Activated B cell treated with CpG ODN at 0.5 μM for 24 hours (primary cell): ENCODE measurements at regions not wholly inside any gene's neighbourhood (a gene's known extent, or its start where the extent isn't known, plus 50 kb on each side); places are given as distances from the start of the nearest gene placed in this dataset.

ENCODE experiments used
- ATAC-seq: fragments of 200-7000 bp; cut with Tn5 transposase; one replicate; pipeline ENCODE4 v1.10.0; 2021; ENCODE audit warnings: low read depth, mild to moderate bottlenecking, moderate library complexity
- CTCF ChIA-PET: fragments of 350-600 bp; sonication (Branson Sonifier 250); formaldehyde crosslinking; loops from one replicate; lab custom pipeline; 2021; ENCODE audit warnings: antibody characterized with exemption; lab: Charles Lee
- POLR2A ChIA-PET: fragments of 350-600 bp; sonication (Branson Sonifier 250); formaldehyde crosslinking; loops from one replicate; lab custom pipeline; 2021; ENCODE audit warnings: antibody characterized with exemption; lab: Charles Lee
- DNase-seq: peaks from one replicate; pipeline ENCODE4 v3.0.0; 2022
- H3K27ac Mint-ChIP-seq: one replicate; pipeline ENCODE4 v1.8.0; 2020; ENCODE audit warnings: mixed read lengths
- H3K27me3 Mint-ChIP-seq: one replicate; pipeline ENCODE4 v1.8.0; 2021; ENCODE audit warnings: mixed read lengths
- H3K36me3 Mint-ChIP-seq: one replicate; pipeline ENCODE4 v1.8.0; 2021; ENCODE audit warnings: low read depth, mixed read lengths
- H3K4me1 Mint-ChIP-seq: one replicate; pipeline ENCODE4 v1.8.0; 2021; ENCODE audit warnings: mixed read lengths
- H3K4me3 Mint-ChIP-seq: one replicate; pipeline ENCODE4 v1.8.0; 2020; ENCODE audit warnings: mild to moderate bottlenecking, mixed read lengths
- H3K9me3 Mint-ChIP-seq: one replicate; pipeline ENCODE4 v1.8.0; 2020; ENCODE audit warnings: mixed read lengths
- intact Hi-C: fragments of 100-400 bp; cut with micrococcal nuclease; formaldehyde crosslinking; loops from one replicate; pipeline ENCODE4 v1.15.1; 2024
- TF ChIP-seq, protein P1 (sequence below): fragments of 200-600 bp; IDR thresholded peaks from one replicate; pipeline ENCODE4 v1.8.0; 2022; ENCODE audit warnings: antibody characterized with exemption, mild to moderate bottlenecking

- Mint-ChIP-seq H3K4me3 (no peak overlapping the region), H3K4me1 (peaks cover 6% of the 10 kb centered on the region), H3K9me3 (no peaks in the 10 kb centered on the region), H3K36me3 (no peaks in the 10 kb centered on the region), H3K27ac (no peak overlapping the region), H3K27me3 (peaks cover 3% of the 10 kb centered on the region)
- POLR2A ChIA-PET, result no interaction called here
- CTCF ChIA-PET, result no interaction called here
- ATAC-seq, result no peak
- intact Hi-C loops, result no loop called here
- TF ChIP-seq, protein P1, sequence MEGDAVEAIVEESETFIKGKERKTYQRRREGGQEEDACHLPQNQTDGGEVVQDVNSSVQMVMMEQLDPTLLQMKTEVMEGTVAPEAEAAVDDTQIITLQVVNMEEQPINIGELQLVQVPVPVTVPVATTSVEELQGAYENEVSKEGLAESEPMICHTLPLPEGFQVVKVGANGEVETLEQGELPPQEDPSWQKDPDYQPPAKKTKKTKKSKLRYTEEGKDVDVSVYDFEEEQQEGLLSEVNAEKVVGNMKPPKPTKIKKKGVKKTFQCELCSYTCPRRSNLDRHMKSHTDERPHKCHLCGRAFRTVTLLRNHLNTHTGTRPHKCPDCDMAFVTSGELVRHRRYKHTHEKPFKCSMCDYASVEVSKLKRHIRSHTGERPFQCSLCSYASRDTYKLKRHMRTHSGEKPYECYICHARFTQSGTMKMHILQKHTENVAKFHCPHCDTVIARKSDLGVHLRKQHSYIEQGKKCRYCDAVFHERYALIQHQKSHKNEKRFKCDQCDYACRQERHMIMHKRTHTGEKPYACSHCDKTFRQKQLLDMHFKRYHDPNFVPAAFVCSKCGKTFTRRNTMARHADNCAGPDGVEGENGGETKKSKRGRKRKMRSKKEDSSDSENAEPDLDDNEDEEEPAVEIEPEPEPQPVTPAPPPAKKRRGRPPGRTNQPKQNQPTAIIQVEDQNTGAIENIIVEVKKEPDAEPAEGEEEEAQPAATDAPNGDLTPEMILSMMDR, result no peak
- no peak for DNase-seq
Observed at GRCh38 chr9:115232181-115232774, 114.3 kb upstream of the TNC start.

DNA sequence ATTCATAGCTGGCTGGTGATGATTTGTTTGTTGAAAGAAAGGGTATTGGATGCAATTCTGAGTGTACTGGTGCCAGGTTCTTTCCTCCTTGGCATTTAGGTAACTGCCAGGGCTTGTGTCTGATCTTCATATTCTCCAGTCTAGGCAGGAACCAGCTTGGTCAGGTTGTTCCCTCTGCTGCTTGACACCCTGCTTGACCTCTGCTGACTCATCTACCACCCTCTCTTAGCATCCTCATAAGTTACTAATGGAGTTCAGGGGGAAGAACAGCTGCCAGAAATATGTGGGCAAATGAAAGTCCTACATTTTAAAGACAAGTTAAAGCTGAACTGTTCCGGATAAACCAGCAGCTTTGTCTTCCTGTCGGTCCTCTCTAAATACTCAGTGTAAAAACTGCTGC lies 116.1 kb upstream of the TNC start:
- H3K36me3 Mint-ChIP-seq, result no peaks in the 10 kb centered on the region
- peaks cover 6% of the 10 kb centered on the region for H3K4me1 Mint-ChIP-seq
- CTCF ChIA-PET, result interaction anchor here (1.1 kb wide), 1 partner anchor 93 kb away, joined by 3 read pairs; no protein-coding TSS in a partner anchor
- DNase-seq, result no peak
- H3K27ac Mint-ChIP-seq, result no peak overlapping the region
- intact Hi-C loops, result no loop called here
- peaks cover 3% of the 10 kb centered on the region for H3K27me3 Mint-ChIP-seq
- TF ChIP-seq, protein P1, result no peak
- POLR2A ChIA-PET, result no interaction called here
- H3K4me3 Mint-ChIP-seq, result no peak overlapping the region
- no peaks in the 10 kb centered on the region for H3K9me3 Mint-ChIP-seq
- ATAC-seq, result no peak

- intact Hi-C loops, result no loop called here
- no peak overlapping the region for H3K27ac Mint-ChIP-seq
- ChIA-PET POLR2A (interaction anchor here (0.7 kb wide), 1 partner anchor 289 kb away, joined by 3 read pairs; no protein-coding TSS in a partner anchor), CTCF (no interaction called here)
- DNase-seq (no peak), ATAC-seq (no peak)
- H3K36me3 Mint-ChIP-seq, result no peaks in the 10 kb centered on the region
- TF ChIP-seq, protein P1, result no peak
- H3K27me3 Mint-ChIP-seq, result peaks cover 2% of the 10 kb centered on the region
- no peaks in the 10 kb centered on the region for H3K9me3 Mint-ChIP-seq
- peaks cover 6% of the 10 kb centered on the region for H3K4me1 Mint-ChIP-seq
- no peak overlapping the region for H3K4me3 Mint-ChIP-seq
Observed at GRCh38 chr9:115235221-115235620, 117.3 kb upstream of the TNC start.

DNA sequence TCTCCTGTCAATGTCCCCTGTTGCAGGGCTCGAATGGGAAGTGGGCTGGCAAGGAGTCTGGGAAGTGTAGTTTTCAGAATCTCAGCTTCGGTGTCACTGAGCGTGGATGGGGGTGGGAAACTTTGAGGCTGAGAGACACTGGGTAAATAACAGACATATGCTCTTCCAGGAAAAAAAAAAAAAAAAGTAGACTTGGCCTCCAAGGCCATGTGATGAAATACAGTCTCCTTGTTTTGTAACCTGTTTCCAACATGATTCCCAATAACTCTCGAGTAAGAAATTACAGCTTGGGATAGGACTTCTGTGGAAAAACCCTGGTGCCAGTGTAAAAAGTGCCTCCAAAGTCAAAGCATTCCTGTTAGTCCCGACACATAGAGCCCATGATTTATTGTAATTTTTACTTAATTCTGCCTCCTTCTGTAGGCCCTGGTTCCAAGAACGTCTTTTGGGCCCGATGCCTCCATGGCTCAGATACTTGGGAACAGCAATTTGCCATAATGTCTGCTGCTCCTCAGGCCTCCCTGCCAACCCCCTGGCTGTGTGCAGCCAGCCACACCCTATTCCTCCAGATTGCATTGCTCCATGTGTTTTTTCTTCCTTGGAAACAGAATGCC lies 119.5 kb upstream of the TNC start:
- ChIA-PET CTCF (no interaction called here), POLR2A (no interaction called here)
- Mint-ChIP-seq H3K36me3 (no peaks in the 10 kb centered on the region), H3K27me3 (peaks cover 2% of the 10 kb centered on the region), H3K27ac (no peak overlapping the region), H3K4me1 (peaks cover under 1% of the 10 kb centered on the region), H3K4me3 (no peak overlapping the region), H3K9me3 (no peaks in the 10 kb centered on the region)
- intact Hi-C loops, result no loop called here
- TF ChIP-seq, protein P1, result no peak
- DNase-seq (no peak), ATAC-seq (no peak)

GRCh38 chr9:115240676-115241075 lies 122.7 kb upstream of the TNC start:
- ChIA-PET CTCF (no interaction called here), POLR2A (no interaction called here)
- no peaks in the 10 kb centered on the region for H3K36me3 Mint-ChIP-seq
- no peaks in the 10 kb centered on the region for H3K27me3 Mint-ChIP-seq
- ATAC-seq, result no peak
- TF ChIP-seq, protein P1, result no peak
- no peak overlapping the region for H3K27ac Mint-ChIP-seq
- intact Hi-C loops, result no loop called here
- H3K4me3 Mint-ChIP-seq, result no peak overlapping the region
- peaks cover 2% of the 10 kb centered on the region for H3K9me3 Mint-ChIP-seq
- no peak for DNase-seq
- no peaks in the 10 kb centered on the region for H3K4me1 Mint-ChIP-seq
